ENCODE measurements at regions not wholly inside any gene's neighbourhood (a gene's known extent, or its start where the extent isn't known, plus 50 kb on each side); places are given as distances from the start of the nearest gene placed in this dataset.

DNA sequence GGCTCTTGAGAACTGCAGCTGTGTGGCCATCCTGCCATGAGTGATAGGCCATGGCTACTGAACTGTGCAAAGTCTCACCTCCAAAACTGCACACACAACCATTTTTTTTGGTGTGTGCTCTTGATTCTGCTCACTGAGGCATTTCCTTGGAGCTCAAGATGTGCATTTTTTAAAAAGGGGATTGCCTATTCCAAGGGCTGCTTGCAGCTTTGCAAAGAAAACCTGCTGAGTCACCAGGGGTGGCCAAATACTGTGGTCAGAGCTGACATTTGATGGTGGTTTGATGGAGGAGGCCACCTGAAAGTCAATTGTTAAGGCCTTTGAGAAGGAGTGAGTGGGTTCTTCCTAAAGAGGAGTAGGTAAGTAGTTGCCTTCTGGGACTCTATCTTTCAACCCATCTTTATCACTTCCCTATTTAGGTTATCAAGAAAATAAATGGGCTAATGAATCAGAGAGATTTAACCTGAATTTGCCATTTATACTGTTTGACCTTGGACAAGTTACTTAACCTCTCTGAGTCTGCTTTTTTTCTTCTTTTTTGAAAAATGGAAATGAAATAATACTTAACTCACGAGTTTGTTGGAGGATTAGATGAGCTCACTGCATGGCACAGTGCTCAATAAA lies 87.9 kb downstream of the CHST2 start:
- H3K27ac ChIP-seq (replicated peaks in 1 of 4) = no peak overlapping the region
- H3K4me3 ChIP-seq = no peak overlapping the region
- DNase-seq (ENCODE audit: extremely low spot score) = peak; percentile 62
- intact Hi-C loops (cut with DNase I) = no loop called here
- no peaks in the 10 kb centered on the region for H3K36me3 ChIP-seq
- no peak for TF ChIP-seq POLR2A (IDR thresholded peaks at IDR 0.05; ENCODE audit: low read depth)
- TF ChIP-seq, protein P1, sequence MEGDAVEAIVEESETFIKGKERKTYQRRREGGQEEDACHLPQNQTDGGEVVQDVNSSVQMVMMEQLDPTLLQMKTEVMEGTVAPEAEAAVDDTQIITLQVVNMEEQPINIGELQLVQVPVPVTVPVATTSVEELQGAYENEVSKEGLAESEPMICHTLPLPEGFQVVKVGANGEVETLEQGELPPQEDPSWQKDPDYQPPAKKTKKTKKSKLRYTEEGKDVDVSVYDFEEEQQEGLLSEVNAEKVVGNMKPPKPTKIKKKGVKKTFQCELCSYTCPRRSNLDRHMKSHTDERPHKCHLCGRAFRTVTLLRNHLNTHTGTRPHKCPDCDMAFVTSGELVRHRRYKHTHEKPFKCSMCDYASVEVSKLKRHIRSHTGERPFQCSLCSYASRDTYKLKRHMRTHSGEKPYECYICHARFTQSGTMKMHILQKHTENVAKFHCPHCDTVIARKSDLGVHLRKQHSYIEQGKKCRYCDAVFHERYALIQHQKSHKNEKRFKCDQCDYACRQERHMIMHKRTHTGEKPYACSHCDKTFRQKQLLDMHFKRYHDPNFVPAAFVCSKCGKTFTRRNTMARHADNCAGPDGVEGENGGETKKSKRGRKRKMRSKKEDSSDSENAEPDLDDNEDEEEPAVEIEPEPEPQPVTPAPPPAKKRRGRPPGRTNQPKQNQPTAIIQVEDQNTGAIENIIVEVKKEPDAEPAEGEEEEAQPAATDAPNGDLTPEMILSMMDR (IDR thresholded peaks at IDR 0.05) = no peak
- TF ChIP-seq EP300 (IDR thresholded peaks at IDR 0.05) = no peak
- no peak for TF ChIP-seq POLR2AphosphoS5 (IDR thresholded peaks at IDR 0.05)
- no peaks in the 10 kb centered on the region for H3K9me3 ChIP-seq
- no peaks in the 10 kb centered on the region for H3K27me3 ChIP-seq
- 85% methylated on average over 1 of the region's 1 CpG for WGBS
- no peaks in the 10 kb centered on the region for H3K4me1 ChIP-seq

DNA sequence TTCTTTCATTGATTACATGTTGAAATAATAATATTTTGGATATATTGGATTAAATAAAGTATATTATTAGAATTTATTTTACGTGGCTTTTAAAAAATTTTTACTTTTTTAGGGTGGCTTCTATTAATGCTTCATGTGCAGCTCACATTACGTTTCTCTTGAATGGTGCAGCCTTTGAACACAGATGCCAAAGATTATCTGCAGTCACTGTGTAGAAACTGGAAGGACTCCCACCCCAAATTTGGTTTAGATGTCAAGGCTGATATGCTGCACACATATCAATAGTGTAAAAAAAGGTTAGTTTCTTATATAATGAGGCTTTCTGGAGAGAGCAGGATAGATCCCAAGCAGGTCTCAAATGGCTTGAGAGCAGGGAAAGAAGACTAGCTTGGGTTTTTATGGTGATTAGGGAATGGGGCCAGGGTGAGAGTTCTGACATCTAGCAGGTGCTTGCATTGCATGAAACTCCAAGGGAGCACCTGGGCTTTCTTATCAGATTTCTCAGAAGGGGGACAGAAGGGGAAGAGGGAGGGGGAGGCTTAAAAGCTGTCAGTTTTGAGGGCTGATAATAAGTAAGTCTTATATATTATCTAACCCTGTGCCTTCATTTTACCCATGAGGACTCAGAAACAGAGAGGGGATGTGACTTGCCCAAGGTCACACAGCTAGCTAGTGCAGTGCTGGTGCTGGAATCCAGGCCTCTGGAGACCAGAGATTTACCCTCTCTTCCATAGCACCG lies 89.6 kb downstream of the CHST2 start:
- Histone ChIP-seq H3K36me3 (no peaks in the 10 kb centered on the region), H3K4me1 (no peaks in the 10 kb centered on the region), H3K9me3 (no peaks in the 10 kb centered on the region), H3K4me3 (no peak overlapping the region), H3K27me3 (no peaks in the 10 kb centered on the region), H3K27ac (replicated peaks in 1 of 4) (no peak overlapping the region)
- intact Hi-C loops (cut with DNase I) = no loop called here
- WGBS = 93% methylated on average over 3 of the region's 3 CpGs
- DNase-seq (ENCODE audit: extremely low spot score) = peak; percentile 50
- TF ChIP-seq EP300 (IDR thresholded peaks at IDR 0.05) = no peak
- TF ChIP-seq POLR2AphosphoS5 (IDR thresholded peaks at IDR 0.05) = no peak
- TF ChIP-seq, protein P1 (IDR thresholded peaks at IDR 0.05) = no peak
- TF ChIP-seq POLR2A (IDR thresholded peaks at IDR 0.05; ENCODE audit: low read depth) = no peak

- Histone ChIP-seq H3K4me3 (no peak overlapping the region), H3K9me3 (no peaks in the 10 kb centered on the region), H3K36me3 (no peaks in the 10 kb centered on the region), H3K4me1 (no peaks in the 10 kb centered on the region), H3K27me3 (no peaks in the 10 kb centered on the region), H3K27ac (replicated peaks in 1 of 4) (no peak overlapping the region)
- DNase-seq (ENCODE audit: extremely low spot score) = peak; percentile 24
- intact Hi-C loops (cut with DNase I) = no loop called here
- TF ChIP-seq EP300 (IDR thresholded peaks at IDR 0.05) = no peak
- no peak for TF ChIP-seq POLR2A (IDR thresholded peaks at IDR 0.05; ENCODE audit: low read depth)
- TF ChIP-seq POLR2AphosphoS5 (IDR thresholded peaks at IDR 0.05) = no peak
- WGBS = 82% methylated on average over 4 of the region's 4 CpGs
Measured at GRCh38 chr3:143209715-143210059, 90.1 kb downstream of the CHST2 start.

DNA sequence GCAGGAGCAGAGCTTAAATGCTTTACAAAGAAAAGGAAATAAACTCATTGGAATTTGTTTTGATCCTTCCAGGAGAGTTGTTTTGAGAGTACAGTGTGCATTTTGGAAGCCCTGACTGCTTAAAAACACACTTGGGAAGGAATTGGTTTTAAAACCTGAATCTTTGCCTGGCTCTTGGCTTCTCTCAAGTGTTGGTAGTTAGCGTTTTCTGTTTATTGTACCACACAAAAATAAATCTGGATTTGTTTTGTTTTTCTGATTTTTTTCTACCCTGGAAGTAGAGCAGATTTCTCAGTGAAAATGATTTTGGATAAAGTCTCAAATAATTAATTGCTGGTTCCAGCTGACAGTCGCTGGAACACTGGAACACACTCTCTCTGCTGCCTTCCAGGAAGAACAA lies 90.6 kb downstream of the CHST2 start:
- intact Hi-C loops (cut with DNase I) = no loop called here
- Histone ChIP-seq H3K27me3 (no peaks in the 10 kb centered on the region), H3K4me1 (no peaks in the 10 kb centered on the region), H3K9me3 (no peaks in the 10 kb centered on the region), H3K4me3 (no peak overlapping the region), H3K36me3 (no peaks in the 10 kb centered on the region), H3K27ac (replicated peaks in 1 of 4) (no peak overlapping the region)
- TF ChIP-seq EP300 (IDR thresholded peaks at IDR 0.05) = no peak
- TF ChIP-seq, protein P1 (IDR thresholded peaks at IDR 0.05) = no peak
- TF ChIP-seq POLR2AphosphoS5 (IDR thresholded peaks at IDR 0.05) = no peak
- no peak for TF ChIP-seq POLR2A (IDR thresholded peaks at IDR 0.05; ENCODE audit: low read depth)
- peak; percentile 5 for DNase-seq (ENCODE audit: extremely low spot score)
- 58% methylated on average over 2 of the region's 2 CpGs for WGBS

DNA sequence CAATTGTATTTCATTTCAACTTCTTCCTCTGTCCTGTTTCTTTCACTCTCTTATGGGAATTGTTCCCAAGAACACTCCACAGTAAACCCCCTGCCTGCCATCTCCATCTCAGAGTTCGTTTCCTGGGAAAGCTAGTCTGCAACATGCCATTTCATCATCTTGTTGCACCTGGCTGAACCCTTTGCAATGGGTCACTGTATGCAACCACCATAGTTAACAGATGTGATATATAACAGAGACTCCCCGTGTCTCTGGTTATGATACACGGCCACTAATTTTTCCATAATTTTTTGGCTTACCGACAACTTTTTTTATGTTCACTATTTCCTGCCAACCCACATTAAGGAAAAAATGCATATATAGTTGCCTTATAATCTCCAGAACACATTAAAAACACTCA lies 95.5 kb downstream of the CHST2 start:
- DNase-seq (ENCODE audit: extremely low spot score) = peak; percentile 57
- H3K27ac ChIP-seq (replicated peaks in 1 of 4) = no peak overlapping the region
- intact Hi-C loops (cut with DNase I) = no loop called here
- H3K4me1 ChIP-seq = no peaks in the 10 kb centered on the region
- no peaks in the 10 kb centered on the region for H3K27me3 ChIP-seq
- H3K36me3 ChIP-seq = no peaks in the 10 kb centered on the region
- no peak overlapping the region for H3K4me3 ChIP-seq
- H3K9me3 ChIP-seq = no peaks in the 10 kb centered on the region
- WGBS = 80% methylated on average over 4 of the region's 4 CpGs
- TF ChIP-seq, protein P1 (IDR thresholded peaks at IDR 0.05) = no peak
- TF ChIP-seq POLR2A (IDR thresholded peaks at IDR 0.05; ENCODE audit: low read depth) (no peak), POLR2AphosphoS5 (IDR thresholded peaks at IDR 0.05) (no peak), EP300 (IDR thresholded peaks at IDR 0.05) (no peak)
